HUES64 (cell line): ENCODE measurements at regions not wholly inside any gene's neighbourhood (a gene's known extent, or its start where the extent isn't known, plus 50 kb on each side); places are given as distances from the start of the nearest gene placed in this dataset.

Experiments
- H3K27ac ChIP-seq: 2 replicates; pipeline ENCODE4 v1.7.0; 2013; ENCODE audit warnings: low read depth, low read length, inconsistent platforms
- H3K27me3 ChIP-seq: 2 replicates; pipeline ENCODE4 v1.6.1; 2013; ENCODE audit warnings: mild to moderate bottlenecking, low read length; ENCODE audit not compliant: insufficient read depth
- H3K36me3 ChIP-seq: 2 replicates; pipeline ENCODE4 v1.6.1; 2013; ENCODE audit warnings: mild to moderate bottlenecking, low read length; ENCODE audit not compliant: insufficient read depth
- H3K4me1 ChIP-seq: 2 replicates; pipeline ENCODE4 v1.6.1; 2013; ENCODE audit warnings: mild to moderate bottlenecking, low read length, moderate library complexity; ENCODE audit not compliant: insufficient read depth
- H3K4me3 ChIP-seq: 2 replicates; pipeline ENCODE4 v1.5.1; 2013; ENCODE audit warnings: mild to moderate bottlenecking, low read length, moderate library complexity
- H3K9ac ChIP-seq: 2 replicates; pipeline ENCODE4 v1.6.1; 2013; ENCODE audit warnings: mild to moderate bottlenecking, low read depth, low read length
- H3K9me3 ChIP-seq: 2 replicates; pipeline ENCODE4 v1.6.1; 2013; ENCODE audit warnings: low read depth, low read length; ENCODE audit not compliant: insufficient read depth
- WGBS: fragments of 150-250, 120-280 bp; methylation state at CpG from one replicate; pipeline ENCODE4 v1.1.7; 2013; ENCODE audit warnings: missing lambda C conversion rate; 5-methylcytosine and 5-hydroxymethylcytosine counted together

DNA sequence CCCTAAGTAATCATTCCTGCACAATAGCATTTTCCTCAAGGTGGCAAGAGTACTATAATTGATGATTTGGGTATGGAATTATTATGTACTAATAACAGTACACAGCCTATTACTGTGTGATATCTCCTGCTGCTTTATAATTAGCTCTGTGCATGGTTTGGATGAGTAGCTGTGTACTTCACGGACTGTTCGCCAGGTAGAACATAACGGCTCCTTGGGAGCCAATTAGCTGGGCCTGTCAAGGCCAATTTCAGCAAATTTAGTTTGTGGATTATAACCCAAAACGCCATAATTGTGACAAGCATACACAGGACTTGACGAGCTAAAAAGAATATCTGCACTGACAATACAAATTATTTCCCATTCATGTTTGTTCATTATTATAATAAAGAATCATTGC is 1584.2 kb downstream of the SLITRK1 start:
- Histone ChIP-seq H3K4me3 (no peak overlapping the region), H3K36me3 (no peaks in the 10 kb centered on the region), H3K27ac (no peak overlapping the region), H3K4me1 (no peaks in the 10 kb centered on the region), H3K9ac (no peak overlapping the region), H3K9me3 (no peaks in the 10 kb centered on the region), H3K27me3 (no peaks in the 10 kb centered on the region)
- WGBS: 98% methylated on average over 5 of the region's 5 CpGs

DNA sequence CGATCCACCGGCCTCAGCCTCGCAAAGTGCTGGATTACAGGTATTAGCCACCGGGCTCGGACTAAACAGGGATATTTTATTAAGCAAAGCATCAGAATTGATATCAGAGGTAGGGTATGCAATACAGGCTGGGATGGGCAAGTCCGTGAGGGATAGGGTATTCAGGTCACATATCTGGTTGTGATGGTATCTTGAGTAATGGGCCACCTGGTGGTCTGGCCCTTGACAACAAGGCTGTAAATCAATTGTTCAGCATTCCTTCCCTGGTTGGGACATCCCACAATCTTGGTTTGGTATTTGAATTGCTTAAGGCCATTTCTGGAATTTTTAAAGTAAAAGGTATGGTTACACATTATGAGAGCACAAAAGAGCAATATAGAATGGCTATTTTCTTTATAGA is 1588.0 kb downstream of the SLITRK1 start:
- Histone ChIP-seq H3K4me3 (no peak overlapping the region), H3K9me3 (no peaks in the 10 kb centered on the region), H3K4me1 (no peaks in the 10 kb centered on the region), H3K27ac (no peak overlapping the region), H3K27me3 (no peaks in the 10 kb centered on the region), H3K36me3 (no peaks in the 10 kb centered on the region), H3K9ac (no peak overlapping the region)
- WGBS: 93% methylated on average over 6 of the region's 6 CpGs

- H3K27me3 ChIP-seq: no peaks in the 10 kb centered on the region
- no peaks in the 10 kb centered on the region for H3K9me3 ChIP-seq
- no peak overlapping the region for H3K9ac ChIP-seq
- no peaks in the 10 kb centered on the region for H3K36me3 ChIP-seq
- no peak overlapping the region for H3K27ac ChIP-seq
- H3K4me3 ChIP-seq: no peak overlapping the region
- H3K4me1 ChIP-seq: no peaks in the 10 kb centered on the region
- WGBS: 93% methylated on average over 2 of the region's 2 CpGs
Measured at GRCh38 chr13:82292334-82292733, 1589.9 kb downstream of the SLITRK1 start.

- H3K9me3 ChIP-seq: no peaks in the 10 kb centered on the region
- WGBS: 96% methylated on average over 3 of the region's 3 CpGs
- no peaks in the 10 kb centered on the region for H3K4me1 ChIP-seq
- H3K9ac ChIP-seq: no peak overlapping the region
- no peak overlapping the region for H3K4me3 ChIP-seq
- no peaks in the 10 kb centered on the region for H3K27me3 ChIP-seq
- no peak overlapping the region for H3K27ac ChIP-seq
- H3K36me3 ChIP-seq: no peaks in the 10 kb centered on the region
Measured at GRCh38 chr13:82291852-82292251, 1590.4 kb downstream of the SLITRK1 start.

DNA sequence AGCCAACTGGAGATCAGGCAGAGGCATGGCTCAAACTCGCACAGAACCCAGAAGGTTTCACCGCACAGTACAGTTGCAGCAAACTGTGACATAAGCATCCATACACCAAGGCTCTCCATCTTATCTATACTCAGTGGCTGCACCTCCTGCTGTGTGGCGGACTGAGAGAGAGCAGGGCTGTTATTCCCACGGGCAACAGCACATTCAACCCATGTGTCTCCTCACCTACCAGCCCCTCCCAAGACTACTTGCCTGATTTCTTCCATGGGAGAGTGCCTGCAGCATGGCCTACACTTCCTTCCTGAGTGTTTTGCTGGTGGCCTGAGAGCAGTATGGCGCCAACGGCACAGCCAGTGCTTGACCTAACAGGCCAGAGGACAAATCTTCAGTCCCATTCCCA is 1606.6 kb downstream of the SLITRK1 start:
- Histone ChIP-seq H3K27ac (no peak overlapping the region), H3K27me3 (no peaks in the 10 kb centered on the region), H3K4me1 (no peaks in the 10 kb centered on the region), H3K36me3 (no peaks in the 10 kb centered on the region), H3K4me3 (no peak overlapping the region), H3K9ac (no peak overlapping the region), H3K9me3 (no peaks in the 10 kb centered on the region)
- 93% methylated on average over 6 of the region's 6 CpGs for WGBS

DNA sequence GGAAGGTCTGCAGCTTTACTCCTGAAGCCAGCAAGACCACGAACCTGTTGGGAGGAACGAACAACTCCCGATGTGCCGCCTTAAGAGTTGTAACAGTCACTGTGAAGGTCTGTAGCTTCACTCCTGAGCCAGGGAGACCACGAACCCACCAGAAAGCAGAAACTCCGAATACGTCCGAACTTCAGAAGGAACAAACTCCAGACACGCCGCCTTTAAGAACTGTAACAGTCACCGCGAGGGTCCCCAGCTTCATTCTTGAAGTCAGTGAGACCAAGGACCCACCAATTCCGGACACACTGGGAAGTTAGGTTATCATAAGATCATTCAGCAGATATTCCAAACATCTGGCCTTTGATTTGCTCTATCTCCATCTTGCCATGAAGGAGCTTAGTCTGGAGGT is 1623.0 kb downstream of the SLITRK1 start:
- Histone ChIP-seq H3K36me3 (no peaks in the 10 kb centered on the region), H3K9ac (no peak overlapping the region), H3K4me3 (no peak overlapping the region), H3K9me3 (no peaks in the 10 kb centered on the region), H3K4me1 (no peaks in the 10 kb centered on the region), H3K27me3 (no peaks in the 10 kb centered on the region), H3K27ac (no peak overlapping the region)
- WGBS: 96% methylated on average over 13 of the region's 13 CpGs

DNA sequence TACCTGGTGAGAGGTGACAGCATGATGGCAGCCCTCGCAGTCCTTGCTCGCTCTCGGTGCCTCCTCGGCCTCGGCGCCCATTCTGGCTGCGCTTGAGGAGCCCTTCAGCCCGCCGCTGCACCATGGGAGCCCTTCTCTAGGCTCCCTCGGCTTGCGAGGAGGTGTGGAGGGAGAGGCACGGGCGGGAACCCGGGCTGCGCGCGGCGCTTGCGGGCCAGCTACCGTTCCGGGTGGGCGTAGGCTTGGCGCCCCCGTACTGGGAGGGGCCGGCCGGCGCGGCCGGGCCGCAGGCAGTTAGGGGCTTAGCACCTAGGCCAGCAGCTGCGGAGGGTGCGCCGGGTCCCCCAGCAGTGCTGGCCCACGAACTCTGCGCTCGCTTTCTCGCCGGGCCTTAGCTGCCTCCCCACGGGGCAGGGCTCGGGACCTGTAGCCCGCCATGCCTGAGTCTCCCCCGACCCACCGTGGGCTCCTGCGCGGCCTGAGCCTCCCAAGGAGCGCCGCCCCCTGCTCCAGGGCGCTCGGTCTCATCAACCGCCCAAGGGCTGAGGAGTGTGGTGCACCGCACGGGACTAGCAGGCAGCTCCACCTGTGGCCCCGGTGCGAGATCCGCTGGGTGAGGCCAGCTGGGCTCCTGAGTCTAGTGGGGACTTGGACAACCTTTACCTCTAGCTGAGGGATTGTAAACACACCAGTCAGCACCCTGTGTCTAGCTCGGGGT is 1624.3 kb downstream of the SLITRK1 start:
- Histone ChIP-seq H3K9me3 (no peaks in the 10 kb centered on the region), H3K27ac (no peak overlapping the region), H3K4me1 (no peaks in the 10 kb centered on the region), H3K36me3 (no peaks in the 10 kb centered on the region), H3K9ac (no peak overlapping the region), H3K4me3 (no peak overlapping the region), H3K27me3 (no peaks in the 10 kb centered on the region)
- 96% methylated on average over 56 of the region's 56 CpGs for WGBS

- Histone ChIP-seq H3K4me3 (no peak overlapping the region), H3K9ac (no peak overlapping the region), H3K4me1 (no peaks in the 10 kb centered on the region), H3K9me3 (no peaks in the 10 kb centered on the region), H3K36me3 (no peaks in the 10 kb centered on the region), H3K27ac (no peak overlapping the region), H3K27me3 (no peaks in the 10 kb centered on the region)
- WGBS: 93% methylated on average over 1 of the region's 1 CpG
Measured at GRCh38 chr13:82248762-82249161, 1633.5 kb downstream of the SLITRK1 start.

- no peaks in the 10 kb centered on the region for H3K4me1 ChIP-seq
- WGBS: 100% methylated on average over 1 of the region's 1 CpG
- no peaks in the 10 kb centered on the region for H3K36me3 ChIP-seq
- no peak overlapping the region for H3K27ac ChIP-seq
- no peaks in the 10 kb centered on the region for H3K9me3 ChIP-seq
- no peaks in the 10 kb centered on the region for H3K27me3 ChIP-seq
- no peak overlapping the region for H3K4me3 ChIP-seq
- no peak overlapping the region for H3K9ac ChIP-seq
Measured at GRCh38 chr13:82245860-82246259, 1636.4 kb downstream of the SLITRK1 start.

GRCh38 chr13:82224806-82225205 is 1657.5 kb downstream of the SLITRK1 start:
- peaks cover 9% of the 10 kb centered on the region for H3K9me3 ChIP-seq
- WGBS: 79% methylated on average over 2 of the region's 3 CpGs
- no peak overlapping the region for H3K9ac ChIP-seq
- no peaks in the 10 kb centered on the region for H3K4me1 ChIP-seq
- no peak overlapping the region for H3K27ac ChIP-seq
- no peak overlapping the region for H3K4me3 ChIP-seq
- no peaks in the 10 kb centered on the region for H3K36me3 ChIP-seq
- H3K27me3 ChIP-seq: no peaks in the 10 kb centered on the region

DNA sequence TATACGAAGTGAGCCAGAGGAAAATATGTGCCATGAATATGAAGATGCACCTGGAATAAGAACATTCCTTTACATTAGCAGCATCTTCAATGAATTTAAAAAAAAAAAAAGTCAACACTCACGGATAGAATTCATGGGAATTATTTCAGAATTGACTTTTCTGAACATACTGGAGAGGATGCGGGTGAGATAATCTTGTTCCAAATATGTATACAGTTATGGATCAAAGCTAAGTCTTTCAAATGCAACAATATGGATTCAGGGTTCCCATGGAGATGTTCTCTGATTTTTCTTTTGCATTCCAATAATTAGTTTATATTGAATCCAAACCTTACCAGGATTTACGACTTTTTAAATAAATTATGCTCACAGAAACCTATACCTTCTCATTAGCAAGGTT is 1660.7 kb downstream of the SLITRK1 start:
- Histone ChIP-seq H3K4me3 (no peak overlapping the region), H3K27ac (no peak overlapping the region), H3K9me3 (no peaks in the 10 kb centered on the region), H3K4me1 (no peaks in the 10 kb centered on the region), H3K36me3 (no peaks in the 10 kb centered on the region), H3K27me3 (no peaks in the 10 kb centered on the region), H3K9ac (no peak overlapping the region)
- 94% methylated on average over 2 of the region's 4 CpGs for WGBS

GRCh38 chr13:82220641-82221040 is 1661.6 kb downstream of the SLITRK1 start:
- Histone ChIP-seq H3K27ac (no peak overlapping the region), H3K9ac (no peak overlapping the region), H3K4me1 (no peaks in the 10 kb centered on the region), H3K27me3 (no peaks in the 10 kb centered on the region), H3K4me3 (no peak overlapping the region), H3K9me3 (0 out of 2 replicates have a peak, but pooled peaks cover 4% of the 10 kb centered on the region), H3K36me3 (no peaks in the 10 kb centered on the region)
- 100% methylated on average over 2 of the region's 2 CpGs for WGBS
